LNCaP clone FGC (cell line): ENCODE measurements at regions not wholly inside any gene's neighbourhood (a gene's known extent, or its start where the extent isn't known, plus 50 kb on each side); places are given as distances from the start of the nearest gene placed in this dataset.
"Not testable (repeated sequence)": the region's sequence is repeated elsewhere in the genome, so short reads cannot be mapped to it uniquely, and the experiment has no call there.

Source experiments
- DNase-seq: peaks from one replicate; pipeline ENCODE4 v3.0.0-alpha.2; 2011; ENCODE audit warnings: low read depth
- H3K4me3 ChIP-seq: 2 replicates; pipeline ENCODE4 v1.5.1; 2011; ENCODE audit warnings: mild to moderate bottlenecking, low read depth, low read length, control low read depth
- TF ChIP-seq, protein P1 (sequence below): IDR thresholded peaks from 2 replicates; pipeline ENCODE4 v1.5.1; 2012; ENCODE audit warnings: mild to moderate bottlenecking; ENCODE audit not compliant: control insufficient read depth, insufficient read depth; ENCODE audit errors: extremely low read depth

DNA sequence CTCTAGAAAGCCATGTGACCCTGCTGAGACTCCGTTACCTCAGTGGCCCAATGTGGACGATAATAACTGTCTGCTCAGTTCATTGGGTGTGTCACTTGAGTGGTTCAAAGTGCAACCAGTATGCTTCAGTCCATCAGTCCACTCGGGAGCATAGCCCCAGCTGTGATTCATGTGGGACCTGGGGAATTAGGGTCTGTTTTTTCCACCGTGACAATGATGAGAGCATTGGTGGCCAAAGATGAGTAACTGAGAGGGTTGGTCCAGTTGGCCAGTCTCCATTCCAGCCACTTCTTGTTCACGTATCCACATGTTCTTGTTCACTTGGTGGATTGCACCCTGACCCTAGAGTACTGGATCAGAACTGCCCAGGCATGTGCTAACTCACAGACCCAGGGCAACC lies 403.6 kb downstream of the CD83 start:
- DNase-seq: no peak
- no peak overlapping the region for H3K4me3 ChIP-seq
- TF ChIP-seq, protein P1, sequence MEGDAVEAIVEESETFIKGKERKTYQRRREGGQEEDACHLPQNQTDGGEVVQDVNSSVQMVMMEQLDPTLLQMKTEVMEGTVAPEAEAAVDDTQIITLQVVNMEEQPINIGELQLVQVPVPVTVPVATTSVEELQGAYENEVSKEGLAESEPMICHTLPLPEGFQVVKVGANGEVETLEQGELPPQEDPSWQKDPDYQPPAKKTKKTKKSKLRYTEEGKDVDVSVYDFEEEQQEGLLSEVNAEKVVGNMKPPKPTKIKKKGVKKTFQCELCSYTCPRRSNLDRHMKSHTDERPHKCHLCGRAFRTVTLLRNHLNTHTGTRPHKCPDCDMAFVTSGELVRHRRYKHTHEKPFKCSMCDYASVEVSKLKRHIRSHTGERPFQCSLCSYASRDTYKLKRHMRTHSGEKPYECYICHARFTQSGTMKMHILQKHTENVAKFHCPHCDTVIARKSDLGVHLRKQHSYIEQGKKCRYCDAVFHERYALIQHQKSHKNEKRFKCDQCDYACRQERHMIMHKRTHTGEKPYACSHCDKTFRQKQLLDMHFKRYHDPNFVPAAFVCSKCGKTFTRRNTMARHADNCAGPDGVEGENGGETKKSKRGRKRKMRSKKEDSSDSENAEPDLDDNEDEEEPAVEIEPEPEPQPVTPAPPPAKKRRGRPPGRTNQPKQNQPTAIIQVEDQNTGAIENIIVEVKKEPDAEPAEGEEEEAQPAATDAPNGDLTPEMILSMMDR: no peak

DNA sequence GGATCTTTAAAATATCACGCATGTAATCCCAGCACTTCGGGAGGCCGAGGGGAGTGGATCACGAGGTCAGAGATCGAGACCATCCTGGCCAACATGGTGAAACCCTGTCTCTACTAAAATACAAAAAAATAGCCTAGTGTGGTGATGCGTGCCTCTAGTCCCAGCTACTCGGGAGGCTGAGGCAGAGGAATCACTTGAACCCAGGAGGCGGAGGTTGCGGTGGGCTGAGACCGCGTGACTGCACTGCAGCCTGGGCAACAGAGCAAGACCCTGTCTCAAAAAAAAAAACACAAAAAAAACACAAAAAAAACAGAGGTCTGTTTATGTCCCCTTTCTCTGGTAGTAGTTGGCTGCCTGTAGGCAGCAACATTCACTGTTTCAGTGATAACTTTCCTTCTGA lies 404.3 kb downstream of the CD83 start:
- H3K4me3 ChIP-seq, DNase-seq: not testable (repeated sequence)

DNA sequence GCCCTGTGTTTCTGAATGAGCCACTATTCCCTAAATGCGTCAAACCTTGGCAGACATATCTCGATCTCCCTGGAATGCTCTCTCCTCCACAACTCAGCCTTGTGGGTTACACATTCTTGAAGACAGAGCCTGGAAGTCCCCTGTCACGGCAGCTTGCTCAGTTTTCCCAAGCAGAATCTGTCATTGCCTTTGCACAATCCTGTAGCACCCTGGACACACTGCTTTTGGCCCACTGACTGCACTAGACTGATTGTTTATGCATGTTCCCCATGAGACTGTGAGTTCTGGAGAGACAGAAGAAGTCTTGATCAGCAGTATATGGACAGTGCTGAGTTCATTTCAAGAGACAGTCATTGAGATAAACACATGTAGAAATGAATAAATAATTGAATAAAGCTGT lies 406.7 kb downstream of the CD83 start:
- TF ChIP-seq, protein P1: no peak
- DNase-seq: no peak
- no peak overlapping the region for H3K4me3 ChIP-seq

DNA sequence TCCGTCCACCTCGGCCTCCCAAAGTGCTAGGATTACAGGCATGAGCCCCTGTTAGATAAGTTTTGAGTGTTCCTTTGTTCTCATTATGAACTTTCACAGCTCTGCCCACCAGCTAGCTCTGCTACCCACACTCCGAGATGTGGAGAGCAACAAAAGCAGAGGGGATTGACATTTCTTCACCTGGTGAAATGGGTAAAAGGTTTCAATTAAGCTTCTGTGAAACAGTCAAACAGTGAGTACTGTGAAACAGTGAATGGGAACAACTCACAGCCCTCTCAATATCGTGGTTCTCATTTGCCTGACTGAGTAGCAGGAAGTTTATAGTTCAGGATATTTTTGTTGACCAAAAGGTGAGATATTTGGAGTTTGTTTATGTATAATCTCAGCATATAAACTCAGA lies 412.8 kb downstream of the CD83 start:
- no peak overlapping the region for H3K4me3 ChIP-seq
- DNase-seq: no peak
- TF ChIP-seq, protein P1: no peak

DNA sequence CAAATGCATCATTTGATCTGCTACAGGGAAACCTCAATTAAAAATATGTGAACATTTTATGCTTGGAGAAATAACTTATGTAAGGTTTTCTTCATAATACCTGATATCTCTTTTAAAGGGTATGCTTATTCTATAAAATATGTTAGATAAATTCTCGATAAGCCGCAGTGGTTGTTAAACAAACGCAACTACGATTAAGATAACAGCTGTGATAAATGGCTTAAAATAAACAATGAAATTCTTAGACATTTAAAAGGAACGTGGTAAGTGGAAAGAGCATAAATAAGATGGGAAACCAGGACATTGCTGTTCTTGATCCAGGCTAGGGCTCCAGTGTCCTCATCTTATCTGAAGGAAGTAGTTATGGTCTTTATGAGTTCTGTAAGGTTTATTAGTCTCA lies 415.9 kb downstream of the CD83 start:
- peak; percentile 28 for DNase-seq
- TF ChIP-seq, protein P1: no peak

DNA sequence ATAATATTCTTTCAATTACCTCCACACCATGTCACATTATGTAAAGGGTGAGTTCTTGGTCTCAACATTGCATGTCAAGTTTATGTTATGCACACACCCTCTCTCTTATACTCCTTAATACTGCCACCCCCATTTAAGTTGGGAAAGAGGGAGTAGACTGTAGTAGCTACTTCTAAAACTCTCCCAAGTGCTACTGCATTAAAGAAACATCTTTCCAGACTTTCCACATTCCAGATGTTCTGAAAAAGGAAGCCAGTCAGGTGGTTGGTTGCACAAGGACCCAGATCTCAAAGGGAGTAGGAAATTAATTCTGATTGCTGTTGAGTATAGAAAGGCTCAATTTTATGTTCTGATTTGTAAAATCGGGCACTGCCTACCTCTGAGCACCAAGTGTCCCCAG lies 419.5 kb downstream of the CD83 start:
- no peak for DNase-seq
- H3K4me3 ChIP-seq: no peak overlapping the region
- TF ChIP-seq, protein P1: no peak

More for the DNA sequence above, 415.9 kb downstream of the CD83 start:
- H3K4me3 ChIP-seq: no peak overlapping the region; the same call in 1 of the 2 replicates

DNA sequence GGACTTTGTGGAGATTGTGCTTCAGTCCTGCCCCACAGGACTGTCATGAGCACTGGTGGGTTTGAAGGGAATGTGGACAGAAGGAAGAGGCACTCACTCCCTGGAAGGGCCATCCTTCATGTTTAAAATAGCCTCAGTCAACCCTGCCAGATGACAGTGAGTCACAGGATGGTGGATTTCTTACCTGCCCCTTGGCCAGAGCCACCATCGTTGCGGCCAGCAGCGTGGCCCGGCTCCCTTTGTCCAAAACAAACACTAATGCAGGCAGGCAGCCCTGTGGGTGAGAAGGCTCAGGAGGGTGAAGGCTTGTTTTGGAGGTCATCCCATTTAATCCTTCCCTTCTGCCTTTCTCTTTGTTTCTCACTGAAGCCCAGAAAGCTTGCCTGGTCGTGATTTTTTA lies 422.7 kb downstream of the CD83 start:
- TF ChIP-seq, protein P1: no peak

More for the DNA sequence above, 422.7 kb downstream of the CD83 start:
- peak; percentile 74 for DNase-seq
- H3K4me3 ChIP-seq: no peak overlapping the region
